ENCODE measurements at regions not wholly inside any gene's neighbourhood (a gene's known extent, or its start where the extent isn't known, plus 50 kb on each side); places are given as distances from the start of the nearest gene placed in this dataset.

DNA sequence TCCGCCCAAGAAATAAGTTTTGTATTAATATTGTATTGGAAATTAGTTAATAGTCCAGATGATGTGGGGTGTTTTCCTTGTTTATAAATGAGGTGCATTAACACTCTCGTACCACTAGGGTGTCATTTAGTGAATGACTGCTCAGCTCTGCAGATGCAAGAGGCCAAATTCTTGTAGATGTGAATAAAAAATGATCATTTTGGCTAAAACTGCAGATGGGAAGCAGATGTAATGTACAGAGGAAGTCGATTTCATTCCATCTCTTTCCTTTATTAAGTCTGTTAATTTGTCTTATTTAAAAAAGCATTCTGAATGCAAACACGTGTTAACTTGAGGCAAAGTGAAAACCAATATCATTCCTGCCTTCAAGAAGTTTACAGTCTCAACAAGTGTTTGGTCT lies 108.1 kb downstream of the DHX15 start:
- no peak for DNase-seq
- intact Hi-C loops (cut with DNase I) = loop anchor here (10.0 kb wide), 1 partner anchor 439 kb away; the partner anchor contains the start of gene CCDC149

DNA sequence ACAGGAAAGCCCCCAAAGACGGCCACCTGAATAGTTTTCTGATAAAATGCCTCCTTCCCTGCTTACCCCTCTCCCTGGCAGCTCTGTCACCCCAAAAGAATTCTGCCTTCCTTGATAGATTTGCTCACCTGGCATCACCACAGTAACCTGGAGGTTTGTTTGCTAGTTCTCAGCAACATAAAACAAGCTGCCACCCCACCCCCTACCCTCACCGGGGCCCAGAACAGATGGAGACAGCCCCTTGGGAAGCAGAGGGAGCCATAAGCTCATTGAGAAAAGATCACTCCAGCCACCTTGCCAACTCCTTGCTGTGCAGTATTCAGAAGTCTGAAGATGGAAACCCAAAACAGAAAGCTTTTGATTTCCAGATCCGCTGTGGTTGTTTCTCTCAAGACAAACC lies 108.6 kb downstream of the DHX15 start:
- intact Hi-C loops (cut with DNase I) = loop anchor here (10.0 kb wide), 1 partner anchor 439 kb away; the partner anchor contains the start of gene CCDC149
- no peak for DNase-seq

GRCh38 chr4:24473309-24473721 lies 111.0 kb downstream of the DHX15 start:
- intact Hi-C loops (cut with DNase I) = loop anchor here (5.0 to 10.0 kb wide), 2 partner anchors 109 to 441 kb away; partner anchors contain the start of genes CCDC149 and DHX15
- DNase-seq = peak; percentile 19 to 91 (median 50)

DNA sequence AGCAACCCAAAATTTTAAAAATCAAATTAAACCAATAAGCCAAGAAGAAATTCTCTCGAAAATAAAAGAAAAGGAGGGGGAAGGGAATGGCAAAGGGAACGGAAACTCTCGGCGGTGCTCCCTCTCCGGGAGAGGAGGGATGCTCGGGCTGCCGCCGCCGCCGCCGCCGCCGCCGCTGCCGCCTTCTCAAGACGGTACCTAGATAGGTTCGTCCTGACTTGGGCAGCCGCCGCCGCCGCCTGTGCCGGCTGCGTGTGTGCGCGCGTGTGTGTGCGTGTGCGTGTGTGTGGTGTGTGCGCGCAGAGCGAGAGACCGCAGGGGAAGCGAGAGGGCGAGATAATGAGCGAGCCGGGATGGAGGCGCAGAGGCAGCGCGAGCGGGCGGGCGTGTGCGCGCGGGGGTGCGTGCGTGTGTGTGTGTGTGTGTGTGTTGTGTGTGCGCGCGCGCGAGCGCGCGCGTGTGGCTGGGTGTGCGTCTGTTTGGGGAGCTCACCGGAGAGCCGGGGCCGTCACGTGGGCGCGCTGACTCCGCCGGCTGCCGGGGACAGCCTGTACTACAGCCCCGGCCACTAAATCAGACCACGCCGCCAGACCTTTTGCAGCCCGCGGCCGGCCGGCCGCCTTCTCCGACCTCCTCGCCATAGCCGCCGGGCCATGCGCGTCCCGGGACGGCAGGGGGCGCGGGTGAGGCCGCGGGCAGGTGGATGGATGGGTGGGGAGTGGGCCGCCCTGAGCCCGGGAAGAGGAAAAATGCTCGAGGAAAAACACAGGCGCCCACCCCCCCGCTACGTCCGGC lies 111.6 kb downstream of the DHX15 start:
- intact Hi-C loops (cut with DNase I) = loop anchor here (5.0 to 10.0 kb wide), 2 partner anchors 110 to 442 kb away; partner anchors contain the start of genes CCDC149 and DHX15
- DNase-seq = peak; percentile 58 to 97 (median 80)

- DNase-seq = peak in 1 of 10 donors; percentile 67
- intact Hi-C loops (cut with DNase I) = loop anchor here (5.0 to 10.0 kb wide), 2 partner anchors 110 to 443 kb away; partner anchors contain the start of genes CCDC149 and DHX15
Observed at GRCh38 chr4:24472161-24472510, 112.2 kb downstream of the DHX15 start.

- peak in 7 of 10 donors; percentile 15 to 75 (median 29) for DNase-seq
- intact Hi-C loops (cut with DNase I) = loop anchor here (5.0 to 10.0 kb wide), 2 partner anchors 111 to 443 kb away; partner anchors contain the start of genes CCDC149 and DHX15
Observed at GRCh38 chr4:24471486-24472160, 112.7 kb downstream of the DHX15 start.

- peak in 9 of 10 donors; percentile 17 to 88 (median 34) for DNase-seq
- intact Hi-C loops (cut with DNase I) = loop anchor here (5.0 to 10.0 kb wide), 2 partner anchors 111 to 444 kb away; partner anchors contain the start of genes CCDC149 and DHX15
Observed at GRCh38 chr4:24470666-24471485, 113.5 kb downstream of the DHX15 start.

DNA sequence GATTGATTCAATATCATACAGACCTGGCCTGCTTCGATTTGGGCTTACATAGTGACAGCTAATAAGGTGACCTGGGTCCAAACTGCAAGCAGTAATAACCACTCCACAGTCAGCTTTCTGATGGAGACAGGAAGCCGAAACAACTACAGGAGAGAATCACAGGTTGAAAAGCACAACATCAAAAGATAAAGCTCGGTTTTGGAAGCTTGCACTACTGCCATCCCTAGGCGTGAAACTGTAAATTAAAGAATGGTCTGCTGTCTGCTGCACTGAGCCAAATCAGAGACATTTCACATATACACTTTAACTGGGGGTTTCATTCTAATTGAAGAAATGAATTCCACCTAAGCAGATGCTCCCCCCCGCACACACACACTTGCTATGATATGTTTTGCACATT lies 116.3 kb downstream of the DHX15 start:
- intact Hi-C loops (cut with DNase I) = no loop called here
- DNase-seq = no peak

GRCh38 chr4:24464566-24464965 lies 119.8 kb downstream of the DHX15 start:
- DNase-seq = no peak

GRCh38 chr4:24456431-24456830 lies 127.9 kb downstream of the DHX15 start:
- no peak for DNase-seq
- intact Hi-C loops (cut with DNase I) = no loop called here

More at GRCh38 chr4:24464566-24464965, 119.8 kb downstream of the DHX15 start:
- intact Hi-C loops (cut with DNase I) = no loop called here

GRCh38 chr4:24453951-24454350 lies 130.4 kb downstream of the DHX15 start:
- no peak for DNase-seq
- intact Hi-C loops (cut with DNase I) = no loop called here

GRCh38 chr4:24451870-24452269 lies 132.5 kb downstream of the DHX15 start:
- intact Hi-C loops (cut with DNase I) = no loop called here
- DNase-seq = no peak

GRCh38 chr4:24443200-24443599 lies 141.2 kb downstream of the DHX15 start:
- intact Hi-C loops (cut with DNase I) = no loop called here
- DNase-seq = no peak

DNA sequence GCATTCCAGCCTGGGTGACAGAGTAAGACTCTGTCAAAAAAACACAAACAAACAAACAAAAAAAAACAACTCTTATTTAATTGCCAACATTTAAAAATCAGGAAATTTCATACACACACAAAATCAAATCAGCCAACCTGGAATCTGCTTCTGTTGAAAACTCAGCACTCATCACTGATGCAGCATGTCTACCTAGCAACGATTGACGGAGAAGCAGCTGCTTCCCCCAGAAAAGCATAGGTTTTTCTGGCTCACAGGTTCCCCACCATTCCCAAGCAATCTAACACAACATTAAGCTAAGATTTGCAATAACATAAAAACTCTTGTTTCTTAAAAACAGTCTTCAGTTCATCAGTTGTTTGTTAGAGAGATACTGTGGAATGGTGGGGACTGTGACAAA lies 143.6 kb downstream of the DHX15 start:
- DNase-seq = no peak
- intact Hi-C loops (cut with DNase I) = no loop called here

GRCh38 chr4:24434241-24434640 lies 150.1 kb downstream of the DHX15 start:
- peak in 1 of 10 donors; percentile 44 for DNase-seq
- intact Hi-C loops (cut with DNase I) = no loop called here

DNA sequence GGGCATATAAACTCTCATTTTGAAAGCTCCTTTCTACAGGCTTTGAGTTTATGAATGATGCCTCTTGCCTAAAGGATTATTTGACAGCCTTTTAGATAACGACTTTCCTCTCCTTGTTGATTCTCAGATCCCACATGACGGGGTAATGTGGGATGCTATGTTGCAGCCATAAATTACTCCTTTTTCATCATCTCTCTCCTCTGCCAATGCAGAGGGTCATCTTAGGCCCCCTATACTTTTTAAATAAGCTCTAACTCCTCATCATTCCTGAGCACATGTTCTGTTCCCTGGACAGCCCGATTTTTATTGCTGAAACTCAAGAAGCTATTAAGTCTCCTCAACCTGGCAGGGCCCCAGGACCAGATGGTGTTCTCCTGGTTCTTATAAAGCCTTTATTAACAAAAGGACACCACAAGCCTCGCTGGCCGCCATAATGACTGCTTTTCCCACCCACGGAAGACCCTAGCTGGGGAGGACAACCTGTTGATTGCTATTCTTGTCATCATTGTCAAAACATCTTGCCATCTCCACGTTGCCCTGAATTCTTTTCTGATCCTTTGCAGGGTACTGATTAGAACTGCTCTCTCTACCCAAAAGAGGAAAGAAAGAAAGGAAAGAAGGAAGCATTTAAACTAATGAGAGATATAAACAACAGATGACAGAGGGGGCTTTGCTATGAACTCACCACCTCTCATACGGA lies 150.7 kb downstream of the DHX15 start:
- DNase-seq = no peak
- intact Hi-C loops (cut with DNase I) = no loop called here

GRCh38 chr4:24428850-24429249 lies 155.5 kb downstream of the DHX15 start:
- DNase-seq = no peak
- intact Hi-C loops (cut with DNase I) = no loop called here

- no peak for DNase-seq
- intact Hi-C loops (cut with DNase I) = no loop called here
Observed at GRCh38 chr4:24426557-24426956, 157.8 kb downstream of the DHX15 start.

DNA sequence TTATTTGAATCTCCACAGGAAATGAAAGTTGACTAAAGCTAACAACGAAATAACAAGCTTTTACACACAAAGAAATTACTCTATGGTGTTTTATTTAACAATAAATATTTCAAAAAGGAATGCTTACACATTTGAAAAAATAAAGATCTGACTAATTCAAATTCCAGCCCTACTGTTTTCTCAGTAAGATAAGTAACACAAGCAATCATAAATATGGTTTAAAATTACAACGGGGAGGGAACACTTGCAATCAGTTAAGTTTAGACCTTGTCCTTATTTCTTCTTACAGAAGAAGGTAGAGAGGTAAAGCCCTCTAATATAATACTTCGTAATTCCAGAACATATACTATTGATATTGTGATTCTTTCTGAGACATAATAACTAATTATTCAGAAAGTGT lies 158.5 kb downstream of the DHX15 start:
- DNase-seq = no peak
- intact Hi-C loops (cut with DNase I) = no loop called here

GRCh38 chr4:24423670-24424069 lies 160.7 kb downstream of the DHX15 start:
- DNase-seq = no peak
- intact Hi-C loops (cut with DNase I) = no loop called here

Measured in posterior cingulate gyrus (tissue), 11 donors.